ENCODE measurements at regions not wholly inside any gene's neighbourhood (a gene's known extent, or its start where the extent isn't known, plus 50 kb on each side); places are given as distances from the start of the nearest gene placed in this dataset.

DNA sequence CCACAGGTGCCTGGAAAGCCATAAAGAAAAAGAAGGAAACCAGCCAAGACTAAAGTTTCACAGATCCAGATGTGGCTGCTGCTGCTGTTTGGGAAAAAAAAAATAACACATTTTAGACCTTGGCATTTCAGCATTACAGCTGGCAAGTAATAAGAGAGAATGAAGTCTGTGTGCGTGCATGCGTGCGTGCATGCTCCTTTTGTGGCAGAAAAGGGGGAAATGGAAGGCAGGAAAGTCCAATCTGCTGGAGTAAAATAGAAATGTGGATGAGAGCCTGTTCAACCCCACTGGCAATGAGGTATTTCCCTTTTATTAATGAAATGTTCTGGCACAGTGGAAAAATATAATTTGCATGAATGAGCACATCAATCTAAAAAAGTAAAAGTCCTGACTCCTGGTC is 137.0 kb upstream of the SEMA3A start:
- Histone ChIP-seq H3K9ac (no peak overlapping the region), H3K36me3 (replicated peaks in 1 of 2; ENCODE audit: control insufficient read depth in 1 of 2, insufficient read depth in 2 of 2, low read length in 1 of 2) (no peaks in the 10 kb centered on the region), H2AFZ (ENCODE audit: low read depth) (no peak overlapping the region), H3K9me2 (no peaks in the 10 kb centered on the region), H3K4me3 (ENCODE audit: low read depth in 2 of 2, low read length in 1 of 2) (no peak overlapping the region), H3K27ac (ENCODE audit: low read depth in 2 of 2, low read length in 1 of 2) (no peak overlapping the region), H3F3A (replicated peaks; ENCODE audit: insufficient read depth) (no peaks in the 10 kb centered on the region), H3K79me2 (ENCODE audit: insufficient read depth) (no peaks in the 10 kb centered on the region), H3K27me3 (ENCODE audit: insufficient read depth) (no peaks in the 10 kb centered on the region), H3K4me1 (ENCODE audit: control insufficient read depth in 1 of 2, insufficient read depth in 2 of 2, low read depth in 1 of 2, low read length in 1 of 2) (no peaks in the 10 kb centered on the region; a peak in 1 of 4 replicates), H3K9me3 (no peaks in the 10 kb centered on the region), H3K4me2 (no peak overlapping the region), H4K20me1 (ENCODE audit: insufficient read depth) (no peaks in the 10 kb centered on the region)
- WGBS (ENCODE audit: low lambda C conversion rate) = 99% methylated on average over 3 of the region's 3 CpGs
- ChIA-PET CTCF (interaction anchor here (2.2 kb wide), 1 partner anchor 14 kb away, joined by 6 read pairs; no protein-coding TSS in a partner anchor), POLR2A (no interaction called here)
- DNase-seq = no peak
- no peak for TF ChIP-seq TEAD4 (IDR thresholded peaks at IDR 0.05; ENCODE audit: borderline replicate concordance, insufficient read depth)
- TF ChIP-seq GABPA (IDR thresholded peaks at IDR 0.05; ENCODE audit: low read depth) = no peak
- TF ChIP-seq MEF2A (IDR thresholded peaks at IDR 0.05; ENCODE audit: borderline replicate concordance, low read depth) = no peak
- TF ChIP-seq, protein P1, sequence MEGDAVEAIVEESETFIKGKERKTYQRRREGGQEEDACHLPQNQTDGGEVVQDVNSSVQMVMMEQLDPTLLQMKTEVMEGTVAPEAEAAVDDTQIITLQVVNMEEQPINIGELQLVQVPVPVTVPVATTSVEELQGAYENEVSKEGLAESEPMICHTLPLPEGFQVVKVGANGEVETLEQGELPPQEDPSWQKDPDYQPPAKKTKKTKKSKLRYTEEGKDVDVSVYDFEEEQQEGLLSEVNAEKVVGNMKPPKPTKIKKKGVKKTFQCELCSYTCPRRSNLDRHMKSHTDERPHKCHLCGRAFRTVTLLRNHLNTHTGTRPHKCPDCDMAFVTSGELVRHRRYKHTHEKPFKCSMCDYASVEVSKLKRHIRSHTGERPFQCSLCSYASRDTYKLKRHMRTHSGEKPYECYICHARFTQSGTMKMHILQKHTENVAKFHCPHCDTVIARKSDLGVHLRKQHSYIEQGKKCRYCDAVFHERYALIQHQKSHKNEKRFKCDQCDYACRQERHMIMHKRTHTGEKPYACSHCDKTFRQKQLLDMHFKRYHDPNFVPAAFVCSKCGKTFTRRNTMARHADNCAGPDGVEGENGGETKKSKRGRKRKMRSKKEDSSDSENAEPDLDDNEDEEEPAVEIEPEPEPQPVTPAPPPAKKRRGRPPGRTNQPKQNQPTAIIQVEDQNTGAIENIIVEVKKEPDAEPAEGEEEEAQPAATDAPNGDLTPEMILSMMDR (IDR thresholded peaks at IDR 0.05) = no peak
- TF ChIP-seq GATA2 (CRISPR knock-in tag; IDR thresholded peaks at IDR 0.05) = no peak
- TF ChIP-seq, protein P2, sequence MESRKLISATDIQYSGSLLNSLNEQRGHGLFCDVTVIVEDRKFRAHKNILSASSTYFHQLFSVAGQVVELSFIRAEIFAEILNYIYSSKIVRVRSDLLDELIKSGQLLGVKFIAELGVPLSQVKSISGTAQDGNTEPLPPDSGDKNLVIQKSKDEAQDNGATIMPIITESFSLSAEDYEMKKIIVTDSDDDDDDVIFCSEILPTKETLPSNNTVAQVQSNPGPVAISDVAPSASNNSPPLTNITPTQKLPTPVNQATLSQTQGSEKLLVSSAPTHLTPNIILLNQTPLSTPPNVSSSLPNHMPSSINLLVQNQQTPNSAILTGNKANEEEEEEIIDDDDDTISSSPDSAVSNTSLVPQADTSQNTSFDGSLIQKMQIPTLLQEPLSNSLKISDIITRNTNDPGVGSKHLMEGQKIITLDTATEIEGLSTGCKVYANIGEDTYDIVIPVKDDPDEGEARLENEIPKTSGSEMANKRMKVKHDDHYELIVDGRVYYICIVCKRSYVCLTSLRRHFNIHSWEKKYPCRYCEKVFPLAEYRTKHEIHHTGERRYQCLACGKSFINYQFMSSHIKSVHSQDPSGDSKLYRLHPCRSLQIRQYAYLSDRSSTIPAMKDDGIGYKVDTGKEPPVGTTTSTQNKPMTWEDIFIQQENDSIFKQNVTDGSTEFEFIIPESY (IDR thresholded peaks at IDR 0.05; ENCODE audit: borderline replicate concordance, low read depth) = no peak
- TF ChIP-seq MXI1 (IDR thresholded peaks at IDR 0.05; ENCODE audit: low read depth, low read length) = no peak
- TF ChIP-seq NFIC (IDR thresholded peaks at IDR 0.05; ENCODE audit: borderline replicate concordance) = no peak
- TF ChIP-seq FOXJ3 (CRISPR knock-in tag; IDR thresholded peaks at IDR 0.05) = no peak
- TF ChIP-seq NRF1 (IDR thresholded peaks at IDR 0.05; ENCODE audit: low read depth, low read length) = no peak
- TF ChIP-seq RXRA (IDR thresholded peaks at IDR 0.05; ENCODE audit: borderline replicate concordance, low read depth) = no peak
- TF ChIP-seq, protein P3, sequence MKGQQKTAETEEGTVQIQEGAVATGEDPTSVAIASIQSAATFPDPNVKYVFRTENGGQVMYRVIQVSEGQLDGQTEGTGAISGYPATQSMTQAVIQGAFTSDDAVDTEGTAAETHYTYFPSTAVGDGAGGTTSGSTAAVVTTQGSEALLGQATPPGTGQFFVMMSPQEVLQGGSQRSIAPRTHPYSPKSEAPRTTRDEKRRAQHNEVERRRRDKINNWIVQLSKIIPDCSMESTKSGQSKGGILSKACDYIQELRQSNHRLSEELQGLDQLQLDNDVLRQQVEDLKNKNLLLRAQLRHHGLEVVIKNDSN (IDR thresholded peaks at IDR 0.05; ENCODE audit: borderline replicate concordance, low read depth) = no peak
- no peak for TF ChIP-seq FOXM1 (IDR thresholded peaks at IDR 0.05; ENCODE audit: low read depth)

DNA sequence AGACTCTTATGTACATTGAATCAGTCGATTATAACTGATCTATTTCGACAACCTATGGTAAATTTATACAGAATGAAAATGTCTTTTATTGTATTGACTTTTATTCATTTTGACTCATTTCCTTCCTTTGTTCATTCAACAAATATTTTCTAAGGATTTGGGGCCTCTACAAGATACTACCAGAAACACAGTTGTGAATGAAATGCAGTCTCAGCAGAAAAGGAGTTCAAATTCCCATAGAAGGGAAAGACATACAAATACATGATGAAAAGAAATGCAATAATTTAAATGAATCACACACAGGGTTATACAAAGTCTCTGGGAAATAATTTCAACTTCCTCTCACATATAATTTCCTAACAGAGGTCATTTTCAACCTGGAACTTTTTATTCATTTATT is 134.0 kb upstream of the SEMA3A start:
- H3K9me2 ChIP-seq = no peaks in the 10 kb centered on the region

More for the DNA sequence above, 134.0 kb upstream of the SEMA3A start:
- no peak for DNase-seq
- H3K4me2 ChIP-seq = no peak overlapping the region
- H3K79me2 ChIP-seq (ENCODE audit: insufficient read depth) = no peaks in the 10 kb centered on the region
- H3K9me3 ChIP-seq = no peaks in the 10 kb centered on the region
- H3K4me3 ChIP-seq (ENCODE audit: low read depth in 2 of 2, low read length in 1 of 2) = no peak overlapping the region
- H3F3A ChIP-seq (replicated peaks; ENCODE audit: insufficient read depth) = no peaks in the 10 kb centered on the region
- H3K9ac ChIP-seq = no peak overlapping the region
- WGBS (ENCODE audit: low lambda C conversion rate) = 92% methylated on average over 2 of the region's 2 CpGs
- no peak overlapping the region for H2AFZ ChIP-seq (ENCODE audit: low read depth)
- no peaks in the 10 kb centered on the region for H4K20me1 ChIP-seq (ENCODE audit: insufficient read depth)
- H3K4me1 ChIP-seq (ENCODE audit: control insufficient read depth in 1 of 2, insufficient read depth in 2 of 2, low read depth in 1 of 2, low read length in 1 of 2) = no peaks in the 10 kb centered on the region; a peak in 1 of 4 replicates
- ChIA-PET POLR2A (no interaction called here), CTCF (interaction anchor here (0.8 to 1.1 kb wide), 2 partner anchors 12 to 17 kb away, joined by 3 read pairs; no protein-coding TSS in a partner anchor)
- no peaks in the 10 kb centered on the region for H3K27me3 ChIP-seq (ENCODE audit: insufficient read depth)
- TF ChIP-seq TAF1 (IDR thresholded peaks at IDR 0.05; ENCODE audit: borderline replicate concordance, low read depth, low read length) (no peak), MXI1 (IDR thresholded peaks at IDR 0.05; ENCODE audit: low read depth, low read length) (no peak), FOXJ3 (CRISPR knock-in tag; IDR thresholded peaks at IDR 0.05) (no peak), CHD2 (IDR thresholded peaks at IDR 0.05; ENCODE audit: low read length, partially characterized antibody) (no peak), RCOR1 (IDR thresholded peaks at IDR 0.05; ENCODE audit: low read length) (no peak), SIN3A (IDR thresholded peaks at IDR 0.05; ENCODE audit: borderline replicate concordance, low read depth, low read length) (no peak), RFX5 (IDR thresholded peaks at IDR 0.05; ENCODE audit: low read length) (no peak), GABPA (IDR thresholded peaks at IDR 0.05; ENCODE audit: low read depth) (no peak)
- TF ChIP-seq, protein P4, sequence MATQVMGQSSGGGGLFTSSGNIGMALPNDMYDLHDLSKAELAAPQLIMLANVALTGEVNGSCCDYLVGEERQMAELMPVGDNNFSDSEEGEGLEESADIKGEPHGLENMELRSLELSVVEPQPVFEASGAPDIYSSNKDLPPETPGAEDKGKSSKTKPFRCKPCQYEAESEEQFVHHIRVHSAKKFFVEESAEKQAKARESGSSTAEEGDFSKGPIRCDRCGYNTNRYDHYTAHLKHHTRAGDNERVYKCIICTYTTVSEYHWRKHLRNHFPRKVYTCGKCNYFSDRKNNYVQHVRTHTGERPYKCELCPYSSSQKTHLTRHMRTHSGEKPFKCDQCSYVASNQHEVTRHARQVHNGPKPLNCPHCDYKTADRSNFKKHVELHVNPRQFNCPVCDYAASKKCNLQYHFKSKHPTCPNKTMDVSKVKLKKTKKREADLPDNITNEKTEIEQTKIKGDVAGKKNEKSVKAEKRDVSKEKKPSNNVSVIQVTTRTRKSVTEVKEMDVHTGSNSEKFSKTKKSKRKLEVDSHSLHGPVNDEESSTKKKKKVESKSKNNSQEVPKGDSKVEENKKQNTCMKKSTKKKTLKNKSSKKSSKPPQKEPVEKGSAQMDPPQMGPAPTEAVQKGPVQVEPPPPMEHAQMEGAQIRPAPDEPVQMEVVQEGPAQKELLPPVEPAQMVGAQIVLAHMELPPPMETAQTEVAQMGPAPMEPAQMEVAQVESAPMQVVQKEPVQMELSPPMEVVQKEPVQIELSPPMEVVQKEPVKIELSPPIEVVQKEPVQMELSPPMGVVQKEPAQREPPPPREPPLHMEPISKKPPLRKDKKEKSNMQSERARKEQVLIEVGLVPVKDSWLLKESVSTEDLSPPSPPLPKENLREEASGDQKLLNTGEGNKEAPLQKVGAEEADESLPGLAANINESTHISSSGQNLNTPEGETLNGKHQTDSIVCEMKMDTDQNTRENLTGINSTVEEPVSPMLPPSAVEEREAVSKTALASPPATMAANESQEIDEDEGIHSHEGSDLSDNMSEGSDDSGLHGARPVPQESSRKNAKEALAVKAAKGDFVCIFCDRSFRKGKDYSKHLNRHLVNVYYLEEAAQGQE (IDR thresholded peaks at IDR 0.05; ENCODE audit: low read depth, low read length) = no peak
- TF ChIP-seq, protein P5, sequence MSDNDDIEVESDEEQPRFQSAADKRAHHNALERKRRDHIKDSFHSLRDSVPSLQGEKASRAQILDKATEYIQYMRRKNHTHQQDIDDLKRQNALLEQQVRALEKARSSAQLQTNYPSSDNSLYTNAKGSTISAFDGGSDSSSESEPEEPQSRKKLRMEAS (IDR thresholded peaks at IDR 0.05; ENCODE audit: low read depth) = no peak
- no peak overlapping the region for H3K27ac ChIP-seq (ENCODE audit: low read depth in 2 of 2, low read length in 1 of 2)
- H3K36me3 ChIP-seq (replicated peaks in 1 of 2; ENCODE audit: control insufficient read depth in 1 of 2, insufficient read depth in 2 of 2, low read length in 1 of 2) = no peaks in the 10 kb centered on the region
